Thyroid gland (tissue), 4 donors: ENCODE measurements at regions not wholly inside any gene's neighbourhood (a gene's known extent, or its start where the extent isn't known, plus 50 kb on each side); places are given as distances from the start of the nearest gene placed in this dataset.

Experiments used
- POLR2A ChIP-seq, 2 donors: fragments of 450-650 bp; IDR thresholded peaks; one replicate each; pipeline ENCODE4 v1.6.1; 2017; ENCODE audit warnings: antibody characterized with exemption in 2 of 2, mild to moderate bottlenecking in 2 of 2, moderate library complexity in 1 of 2
- TF ChIP-seq, protein P1 (sequence below), 6 experiments: fragments of 200-600 bp in 3 of 6; fragments of 450-650 bp in 3 of 6; sonication (generic) in 3 of 6; IDR thresholded peaks; one replicate each; pipeline ENCODE4 v1.5.1; 2016 to 2019; ENCODE audit warnings: antibody characterized with exemption in 6 of 6, mild to moderate bottlenecking in 2 of 6, inconsistent platforms in 1 of 6, moderate library complexity in 1 of 6

DNA sequence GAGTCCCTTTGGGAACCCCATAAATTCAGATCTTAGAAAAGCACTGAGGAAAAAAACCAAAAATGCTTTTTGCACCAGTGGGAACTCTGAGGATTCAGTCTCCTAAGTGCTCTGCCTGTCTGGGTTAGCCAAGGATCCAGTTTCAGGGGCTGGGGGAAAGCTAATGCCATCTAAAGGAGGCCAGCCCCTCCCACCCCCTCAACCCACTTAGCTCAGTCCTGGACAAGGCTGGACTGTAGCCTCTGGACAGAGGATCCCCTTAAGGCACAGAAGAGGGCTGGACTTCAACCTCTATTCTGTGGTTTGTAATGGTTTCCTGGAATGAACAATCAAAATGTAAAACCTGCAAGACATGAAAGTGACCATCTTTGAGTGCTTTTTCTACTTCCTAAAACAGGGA, 356.1 kb upstream of the ZFHX3 start:
- TF ChIP-seq, protein P1, sequence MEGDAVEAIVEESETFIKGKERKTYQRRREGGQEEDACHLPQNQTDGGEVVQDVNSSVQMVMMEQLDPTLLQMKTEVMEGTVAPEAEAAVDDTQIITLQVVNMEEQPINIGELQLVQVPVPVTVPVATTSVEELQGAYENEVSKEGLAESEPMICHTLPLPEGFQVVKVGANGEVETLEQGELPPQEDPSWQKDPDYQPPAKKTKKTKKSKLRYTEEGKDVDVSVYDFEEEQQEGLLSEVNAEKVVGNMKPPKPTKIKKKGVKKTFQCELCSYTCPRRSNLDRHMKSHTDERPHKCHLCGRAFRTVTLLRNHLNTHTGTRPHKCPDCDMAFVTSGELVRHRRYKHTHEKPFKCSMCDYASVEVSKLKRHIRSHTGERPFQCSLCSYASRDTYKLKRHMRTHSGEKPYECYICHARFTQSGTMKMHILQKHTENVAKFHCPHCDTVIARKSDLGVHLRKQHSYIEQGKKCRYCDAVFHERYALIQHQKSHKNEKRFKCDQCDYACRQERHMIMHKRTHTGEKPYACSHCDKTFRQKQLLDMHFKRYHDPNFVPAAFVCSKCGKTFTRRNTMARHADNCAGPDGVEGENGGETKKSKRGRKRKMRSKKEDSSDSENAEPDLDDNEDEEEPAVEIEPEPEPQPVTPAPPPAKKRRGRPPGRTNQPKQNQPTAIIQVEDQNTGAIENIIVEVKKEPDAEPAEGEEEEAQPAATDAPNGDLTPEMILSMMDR (IDR thresholded peaks at IDR 0.05), result no peak
- no peak for TF ChIP-seq POLR2A (IDR thresholded peaks at IDR 0.05)
